SKM-1 (cell line): ENCODE measurements at regions not wholly inside any gene's neighbourhood (a gene's known extent, or its start where the extent isn't known, plus 50 kb on each side); places are given as distances from the start of the nearest gene placed in this dataset.
A peak's percentile ranks its signal among the peaks of the same experiment; 100 is the strongest.

Source experiments
- DNase-seq: peaks from one replicate; lab custom pipeline; 2025; ENCODE audit not compliant: unreplicated experiment; lab: John Stamatoyannopoulos, UW

DNA sequence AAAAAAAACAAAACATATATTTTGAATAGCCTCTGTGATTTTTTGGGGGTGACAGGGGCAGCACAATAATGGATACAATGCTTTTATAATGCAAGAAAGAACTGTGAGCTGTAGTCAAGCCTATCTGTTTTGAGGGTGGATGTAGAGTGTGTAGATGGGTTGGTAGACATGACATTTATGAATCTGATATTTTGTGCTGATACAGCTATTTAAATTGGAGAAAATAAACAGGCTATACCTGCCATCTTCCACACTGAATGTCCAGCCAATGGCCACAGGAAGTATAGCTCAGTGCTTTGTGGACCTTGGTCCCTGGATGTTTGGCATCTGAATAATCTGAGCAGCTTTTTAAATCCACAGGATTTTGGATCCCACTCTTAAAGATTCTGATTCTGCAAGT lies 175.0 kb downstream of the NEDD1 start:
- no peak for DNase-seq

DNA sequence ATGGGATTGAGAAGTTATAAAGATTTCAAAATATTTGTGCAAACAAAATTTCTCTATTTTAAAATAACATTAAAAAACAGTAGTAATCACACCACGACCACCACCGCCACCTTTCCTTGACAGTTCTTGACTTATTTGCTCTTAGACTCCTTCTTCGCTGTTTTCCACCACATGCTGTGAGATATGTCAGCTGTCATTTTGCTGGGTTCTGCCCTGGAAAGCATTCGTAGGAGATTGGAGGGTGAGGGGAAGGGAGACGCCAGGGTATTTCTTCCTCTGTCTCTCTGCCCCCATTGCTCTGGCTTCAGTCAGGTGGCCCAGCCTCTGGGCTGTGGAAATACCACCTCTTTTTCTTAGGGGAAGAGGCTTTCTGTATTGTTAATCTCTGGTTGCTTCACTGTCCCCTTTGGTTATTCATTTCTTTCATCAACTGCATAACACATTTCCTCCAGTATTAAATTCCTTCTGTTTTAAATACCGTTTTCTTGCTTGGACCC lies 186.2 kb downstream of the NEDD1 start:
- DNase-seq = no peak

GRCh38 chr12:97097734-97098133 lies 190.7 kb downstream of the NEDD1 start:
- DNase-seq = no peak

- no peak for DNase-seq
Measured at GRCh38 chr12:97109441-97109840, 202.4 kb downstream of the NEDD1 start.

GRCh38 chr12:97112136-97112535 lies 205.1 kb downstream of the NEDD1 start:
- DNase-seq = no peak

GRCh38 chr12:97118796-97119375 lies 211.8 kb downstream of the NEDD1 start:
- no peak for DNase-seq

- DNase-seq = no peak
Measured at GRCh38 chr12:97127061-97127460, 220.0 kb downstream of the NEDD1 start.

DNA sequence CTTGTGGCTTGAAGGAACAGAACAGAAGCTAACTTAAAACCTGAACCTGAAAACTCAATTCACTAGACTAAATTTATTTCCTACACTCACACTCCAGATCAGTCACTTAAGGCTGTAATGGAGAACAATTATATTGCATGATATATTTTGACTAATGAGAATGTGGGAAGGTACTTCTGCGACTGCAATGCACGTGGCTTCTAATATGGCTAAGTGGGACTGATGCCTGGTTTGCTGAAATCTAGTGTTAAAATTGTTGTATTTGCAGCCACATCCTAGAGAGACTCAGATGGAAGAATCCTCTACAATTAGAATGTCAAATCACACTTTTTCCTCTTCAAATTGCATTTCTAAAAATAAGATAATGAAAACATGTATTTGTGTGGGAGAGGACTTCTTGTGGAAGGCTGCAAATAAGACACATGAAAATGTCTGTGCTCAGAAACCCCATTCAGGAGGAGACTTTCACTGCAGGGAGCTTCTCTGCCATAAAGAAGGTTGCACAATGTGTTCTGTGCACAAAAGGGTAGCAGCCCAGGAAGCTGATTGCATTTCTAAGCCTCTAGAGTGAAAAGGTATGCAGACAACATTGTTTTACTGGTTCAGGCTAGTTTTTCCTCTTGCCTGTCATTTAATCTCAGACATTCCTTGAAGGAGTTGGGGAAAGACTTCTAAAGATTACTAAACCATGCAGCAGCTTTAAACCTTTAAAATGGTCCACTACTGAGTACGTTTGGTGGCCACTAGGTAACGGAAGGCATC lies 224.3 kb downstream of the NEDD1 start:
- DNase-seq = no peak

DNA sequence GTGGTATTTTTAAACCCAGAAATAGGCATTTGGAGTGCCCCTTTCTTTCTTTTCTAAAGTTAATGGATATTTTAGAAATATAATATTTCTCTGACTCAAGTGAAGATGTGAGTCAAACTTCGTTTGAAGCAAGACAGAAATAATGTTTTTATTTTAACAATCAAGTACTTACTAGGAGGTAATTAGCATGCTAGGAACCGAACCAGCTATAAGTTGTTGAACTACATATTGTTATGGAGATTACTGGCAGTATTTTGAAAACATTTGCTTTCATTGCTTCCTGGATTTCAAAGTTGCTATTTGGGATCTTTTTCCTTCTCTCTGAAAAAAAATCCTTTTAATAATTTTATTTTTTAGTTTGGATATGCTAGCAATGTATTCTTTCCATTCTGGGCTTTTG lies 225.2 kb downstream of the NEDD1 start:
- DNase-seq = no peak

- no peak for DNase-seq
Measured at GRCh38 chr12:97134495-97134894, 227.4 kb downstream of the NEDD1 start.

DNA sequence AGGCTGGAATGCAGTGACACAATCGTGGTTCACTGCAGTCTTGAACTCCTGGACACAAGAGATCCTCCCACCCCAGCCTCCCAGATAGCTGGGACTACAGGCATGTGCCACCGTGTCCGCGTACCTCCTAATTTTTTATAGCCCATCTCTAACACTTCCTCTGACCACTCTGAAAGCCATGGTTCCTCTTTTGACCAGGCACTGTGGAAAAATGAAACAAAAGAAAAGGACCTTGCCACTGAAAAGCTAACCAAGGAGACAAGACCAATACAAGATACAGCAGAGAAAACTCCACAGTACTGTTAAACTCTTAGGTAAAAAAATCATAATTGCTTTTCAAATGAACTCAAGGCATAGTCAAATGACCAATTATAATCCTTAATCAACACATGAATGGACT lies 233.3 kb downstream of the NEDD1 start:
- no peak for DNase-seq

DNA sequence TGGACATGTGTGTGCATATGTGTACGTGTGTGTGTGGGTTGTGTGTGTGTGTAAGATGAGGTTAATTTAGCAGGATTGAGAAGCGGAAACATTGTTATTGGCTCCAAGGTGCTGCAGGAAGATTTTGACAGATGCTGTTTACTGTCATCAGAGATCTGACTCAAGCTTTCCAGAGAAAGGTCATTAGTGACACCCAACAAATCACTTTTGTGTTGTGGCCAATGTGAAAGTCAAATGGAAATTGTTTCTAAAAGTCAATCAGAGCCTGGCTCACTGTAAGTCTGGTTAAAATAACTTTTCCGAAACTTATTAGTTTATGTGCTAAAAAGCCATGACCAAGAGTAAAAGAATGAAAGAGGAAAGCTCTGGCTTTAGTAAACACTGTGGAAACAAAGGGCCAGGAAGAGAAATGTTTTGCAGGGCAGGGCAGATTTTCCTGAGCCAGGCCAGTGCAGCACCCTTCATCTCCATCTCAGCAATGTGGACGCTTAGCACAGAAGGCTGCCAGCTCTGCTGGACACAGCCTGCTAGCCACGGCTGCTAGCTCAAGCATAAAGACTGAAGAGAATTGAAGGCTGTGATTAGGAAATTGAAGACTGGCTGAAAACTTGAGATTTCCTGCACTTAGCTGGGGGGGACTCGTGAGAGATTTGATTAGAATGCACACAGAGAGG lies 235.8 kb downstream of the NEDD1 start:
- no peak for DNase-seq

GRCh38 chr12:97148941-97149559 lies 242.0 kb downstream of the NEDD1 start:
- peak; percentile 2 for DNase-seq

DNA sequence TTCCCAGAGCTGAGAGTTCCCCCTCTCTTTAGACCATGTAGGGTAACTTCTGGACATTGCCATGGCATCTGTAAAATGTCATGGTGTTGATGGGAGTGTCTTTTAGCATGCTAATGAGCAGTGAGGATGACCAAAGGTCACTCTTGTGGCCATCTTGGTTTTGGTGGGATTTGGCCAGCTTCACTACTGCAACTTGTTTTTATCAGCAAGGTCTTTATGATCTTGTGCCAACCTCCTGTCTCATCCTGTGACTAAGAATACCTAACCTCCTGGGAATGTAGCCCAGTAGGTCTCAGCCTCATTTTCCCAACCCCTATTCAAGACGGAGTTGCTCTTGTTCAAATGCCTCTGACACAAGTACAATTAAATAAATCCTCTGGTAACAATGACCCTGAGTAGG lies 244.4 kb downstream of the NEDD1 start:
- no peak for DNase-seq

GRCh38 chr12:97159377-97159776 lies 252.3 kb downstream of the NEDD1 start:
- no peak for DNase-seq

- DNase-seq = no peak
Measured at GRCh38 chr12:97160277-97160676, 253.2 kb downstream of the NEDD1 start.

- DNase-seq = no peak
Measured at GRCh38 chr12:97162173-97162572, 255.1 kb downstream of the NEDD1 start.

DNA sequence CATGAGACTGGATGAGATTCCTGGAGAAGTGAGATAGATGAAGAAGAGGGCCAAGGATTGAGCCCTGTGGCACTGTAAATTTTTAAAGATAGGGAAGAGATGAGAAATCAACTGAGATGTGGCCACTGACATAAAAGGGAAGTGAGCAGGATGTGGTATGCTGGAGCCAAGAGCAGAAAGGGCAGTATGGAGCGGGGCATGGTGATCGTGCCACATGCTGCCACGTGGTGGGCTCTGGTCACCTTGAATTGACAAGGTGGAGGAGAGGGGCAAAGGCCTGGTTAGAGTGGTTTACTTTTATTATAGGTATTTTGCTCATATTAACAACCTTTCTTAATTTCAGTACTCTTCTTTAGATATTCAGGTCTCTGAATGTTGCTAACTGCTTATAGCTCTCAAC lies 257.9 kb downstream of the NEDD1 start:
- DNase-seq = no peak

DNA sequence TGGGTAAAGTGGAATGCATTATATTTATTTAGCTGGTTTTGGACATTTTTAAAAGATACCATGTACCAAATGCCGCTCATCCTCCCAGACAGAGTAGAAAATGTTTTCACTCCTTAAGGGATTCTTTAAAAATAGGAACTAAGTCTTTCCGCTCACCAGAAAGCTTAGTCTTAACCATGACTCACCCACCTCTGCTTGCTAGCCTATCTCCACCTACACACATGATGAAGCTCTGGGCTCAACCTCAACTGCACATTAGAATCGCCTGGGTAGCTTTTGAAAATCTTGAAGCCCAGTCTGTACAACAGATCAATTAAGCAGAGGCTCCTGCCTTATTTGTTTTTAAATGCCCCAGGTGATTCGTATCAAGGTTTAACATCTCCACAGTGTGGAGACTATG lies 260.5 kb downstream of the NEDD1 start:
- no peak for DNase-seq

- DNase-seq = no peak
Measured at GRCh38 chr12:97168804-97169203, 261.7 kb downstream of the NEDD1 start.

DNA sequence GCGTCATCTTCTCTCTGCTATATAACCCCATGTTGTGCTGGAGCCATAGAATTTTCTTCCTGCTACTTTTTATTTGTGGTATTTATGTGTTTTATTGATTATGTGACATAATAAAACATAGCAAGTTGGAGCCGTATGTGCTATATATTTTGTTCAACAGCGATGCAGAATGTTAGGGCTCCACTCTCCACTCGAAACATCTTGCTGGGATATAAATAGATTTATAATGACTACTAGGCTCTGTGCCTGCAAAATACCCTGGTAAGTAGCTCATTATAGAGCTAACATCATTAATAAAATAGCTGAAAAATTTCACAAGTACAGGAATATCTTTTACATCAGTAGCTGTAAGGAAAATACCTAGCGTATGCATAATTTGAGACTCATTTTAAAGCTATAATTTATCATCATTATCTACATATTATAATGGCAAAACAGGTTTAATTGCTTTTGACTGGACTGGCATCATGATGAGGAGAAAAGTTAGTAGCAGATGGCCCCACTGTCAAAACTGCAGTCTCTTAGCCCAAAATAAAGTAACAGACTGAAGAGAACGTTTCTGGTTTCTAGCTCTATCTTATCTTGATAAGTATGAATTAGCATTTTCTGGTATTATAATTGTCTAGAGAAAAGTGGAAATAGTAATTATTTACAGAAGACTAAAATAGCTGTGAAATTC lies 263.0 kb downstream of the NEDD1 start:
- DNase-seq = no peak
